IMR-90 (cell line): ENCODE measurements at regions not wholly inside any gene's neighbourhood (a gene's known extent, or its start where the extent isn't known, plus 50 kb on each side); places are given as distances from the start of the nearest gene placed in this dataset.

Experiments used
- ATAC-seq: fragments of 200-7000 bp; cut with Tn5 transposase; 2 replicates; pipeline ENCODE4 v1.9.1; 2020; ENCODE audit warnings: low read depth, mild to moderate bottlenecking, moderate library complexity
- BruUV-seq: library from RNA; stranded (reverse); fragments of 400-500 nt; replicated peaks from 2 replicates; lab custom pipeline; 2021; lab: Mats Ljungman, UMichigan
- CTCF ChIA-PET: fragments of 300-600 bp; formaldehyde crosslinking; extraction: SDS; loops from one replicate; lab custom pipeline; 2021; ENCODE audit warnings: antibody characterized with exemption; lab: Yijun Ruan, JAX
- POLR2A ChIA-PET: fragments of 300-600 bp; sonication (Branson Sonifier 250); formaldehyde crosslinking; loops from one replicate; lab custom pipeline; 2022; ENCODE audit warnings: antibody characterized with exemption; ENCODE audit not compliant: unreplicated experiment; lab: Charles Lee
- DNase-seq: peaks from one replicate; pipeline ENCODE4 v3.0.0; 2013
- H2AFZ ChIP-seq: replicated peaks from 2 replicates; pipeline ENCODE3; 2013; ENCODE audit warnings: low read length, mild to moderate bottlenecking; ENCODE audit not compliant: poor library complexity
- H2AK5ac ChIP-seq: 2 replicates; pipeline ENCODE4 v1.6.1; 2013; ENCODE audit warnings: low read depth, low read length, inconsistent platforms
- H2AK9ac ChIP-seq: replicated peaks from 2 replicates; pipeline ENCODE3; 2013; ENCODE audit warnings: mild to moderate bottlenecking, low read depth, low read length, moderate library complexity; ENCODE audit not compliant: poor library complexity
- H2BK120ac ChIP-seq: 2 replicates; pipeline ENCODE4 v1.6.1; 2013; ENCODE audit warnings: low read depth, low read length, inconsistent platforms
- H2BK15ac ChIP-seq: 3 replicates; pipeline ENCODE4 v1.6.1; 2013; ENCODE audit warnings: low read depth, low read length, inconsistent platforms
- H2BK20ac ChIP-seq: 2 replicates; pipeline ENCODE4 v1.6.1; 2013; ENCODE audit warnings: low read depth, mild to moderate bottlenecking, inconsistent platforms, low read length, moderate library complexity
- H2BK5ac ChIP-seq: 2 replicates; pipeline ENCODE4 v1.6.1; 2013; ENCODE audit warnings: mild to moderate bottlenecking, low read depth, low read length, inconsistent platforms; ENCODE audit not compliant: poor library complexity, severe bottlenecking
- H3K14ac ChIP-seq: replicated peaks from 2 replicates; pipeline ENCODE4 v1.6.1; 2013; ENCODE audit warnings: low read depth, low read length, inconsistent platforms
- H3K18ac ChIP-seq: 2 replicates; pipeline ENCODE4 v1.6.1; 2013; ENCODE audit warnings: low read depth, low read length, control low read depth
- H3K23ac ChIP-seq: 2 replicates; pipeline ENCODE4 v1.6.1; 2013; ENCODE audit warnings: low read depth, low read length, inconsistent platforms
- H3K27ac ChIP-seq: 2 replicates; pipeline ENCODE4 v1.5.1; 2013; ENCODE audit warnings: mild to moderate bottlenecking, control low read depth, low read length; ENCODE audit not compliant: insufficient read depth
- H3K27me3 ChIP-seq: 2 replicates; pipeline ENCODE4 v1.6.1; 2013; ENCODE audit warnings: low read length; ENCODE audit not compliant: control insufficient read depth, insufficient read depth
- H3K36me3 ChIP-seq: 2 replicates; pipeline ENCODE4 v1.6.1; 2013; ENCODE audit warnings: low read length, mixed read lengths; ENCODE audit not compliant: control insufficient read depth, insufficient read depth
- H3K4ac ChIP-seq: 2 replicates; pipeline ENCODE4 v1.6.1; 2013; ENCODE audit warnings: low read depth, low read length, inconsistent platforms
- H3K4me1 ChIP-seq: 2 replicates; pipeline ENCODE4 v1.6.1; 2013; ENCODE audit warnings: low read length, mixed read lengths; ENCODE audit not compliant: control insufficient read depth, insufficient read depth
- H3K4me2 ChIP-seq: 2 replicates; pipeline ENCODE4 v1.6.1; 2013; ENCODE audit warnings: low read depth, mild to moderate bottlenecking, control low read depth, low read length, moderate library complexity
- H3K4me3 ChIP-seq: 2 replicates; pipeline ENCODE4 v1.5.1; 2013; ENCODE audit warnings: low read depth, mild to moderate bottlenecking, control low read depth, low read length, moderate library complexity; ENCODE audit not compliant: insufficient read depth
- H3K56ac ChIP-seq: 2 replicates; pipeline ENCODE4 v1.6.1; 2013; ENCODE audit warnings: low read length, inconsistent platforms; ENCODE audit not compliant: insufficient read depth; ENCODE audit errors: extremely low read depth
- H3K79me1 ChIP-seq, 2 experiments: 2 replicates each; pipeline ENCODE4 v1.6.1; 2013; ENCODE audit warnings: low read length in 2 of 2, inconsistent platforms in 1 of 2, low read depth in 1 of 2
- H3K9ac ChIP-seq: 2 replicates; pipeline ENCODE4 v1.6.1; 2013; ENCODE audit warnings: low read depth, low read length, control low read depth
- H3K9me1 ChIP-seq: 2 replicates; pipeline ENCODE4 v1.6.1; 2013; ENCODE audit warnings: low read length, inconsistent platforms; ENCODE audit not compliant: insufficient read depth
- H3K9me3 ChIP-seq: 2 replicates; pipeline ENCODE4 v1.6.1; 2013; ENCODE audit warnings: low read length; ENCODE audit not compliant: control insufficient read depth, insufficient read depth
- H4K20me1 ChIP-seq: 2 replicates; pipeline ENCODE4 v1.6.1; 2013; ENCODE audit warnings: low read length, inconsistent platforms; ENCODE audit not compliant: insufficient read depth
- H4K5ac ChIP-seq: 2 replicates; pipeline ENCODE4 v1.6.1; 2013; ENCODE audit warnings: mild to moderate bottlenecking, low read depth, low read length, control low read depth
- H4K8ac ChIP-seq, 2 experiments: 2 replicates each; pipeline ENCODE4 v1.6.1; 2013; ENCODE audit warnings: low read depth in 2 of 2, low read length in 2 of 2, control low read depth in 1 of 2, inconsistent platforms in 1 of 2
- H4K91ac ChIP-seq: 2 replicates; pipeline ENCODE4 v1.6.1; 2013; ENCODE audit warnings: low read depth, low read length, inconsistent platforms; ENCODE audit not compliant: insufficient read depth
- BHLHE40 ChIP-seq: fragments of 150-350 bp; IDR thresholded peaks from 2 replicates; pipeline ENCODE4 v1.6.1; 2016; ENCODE audit warnings: mild to moderate bottlenecking, low read depth, low read length
- CEBPB ChIP-seq: IDR thresholded peaks from 2 replicates; pipeline ENCODE4 v1.6.1; 2012; ENCODE audit warnings: low read depth, low read length, improper control_type of control experiment
- CHD1 ChIP-seq: IDR thresholded peaks from 2 replicates; pipeline ENCODE4 v1.6.1; 2012; ENCODE audit warnings: low read depth, low read length, improper control_type of control experiment
- CTCF ChIP-seq: conservative IDR thresholded peaks from 2 replicates; pipeline ENCODE4 v1.5.1; 2012; ENCODE audit warnings: mild to moderate bottlenecking, low read depth, low read length, improper control_type of control experiment
- ELK1 ChIP-seq: fragments of 150-350 bp; IDR thresholded peaks from 2 replicates; pipeline ENCODE4 v1.6.1; 2016; ENCODE audit warnings: low read depth, mild to moderate bottlenecking, low read length, moderate library complexity, borderline replicate concordance
- FOS ChIP-seq: fragments of 150-350 bp; IDR thresholded peaks from 2 replicates; pipeline ENCODE4 v1.6.1; 2016; ENCODE audit warnings: low read depth, low read length
- MAFK ChIP-seq: IDR thresholded peaks from 2 replicates; pipeline ENCODE4 v1.6.1; 2012; ENCODE audit warnings: low read depth, low read length, improper control_type of control experiment
- MXI1 ChIP-seq: IDR thresholded peaks from 2 replicates; pipeline ENCODE4 v1.6.1; 2012; ENCODE audit warnings: low read depth, mild to moderate bottlenecking, low read length, moderate library complexity, borderline replicate concordance
- NFE2L2 ChIP-seq: fragments of 150-350 bp; IDR thresholded peaks from 2 replicates; pipeline ENCODE4 v1.6.1; 2016; ENCODE audit warnings: low read depth, mild to moderate bottlenecking, low read length
- POLR2A ChIP-seq: IDR thresholded peaks from 2 replicates; pipeline ENCODE4 v1.6.1; 2012; ENCODE audit warnings: mild to moderate bottlenecking, low read depth, low read length
- RAD21 ChIP-seq: IDR thresholded peaks from 2 replicates; pipeline ENCODE4 v1.6.1; 2012; ENCODE audit warnings: low read length, improper control_type of control experiment
- RCOR1 ChIP-seq: IDR thresholded peaks from 2 replicates; pipeline ENCODE4 v1.6.1; 2012; ENCODE audit warnings: mild to moderate bottlenecking, low read length, improper control_type of control experiment; ENCODE audit not compliant: insufficient replicate concordance
- RFX5 ChIP-seq: IDR thresholded peaks from 2 replicates; pipeline ENCODE4 v1.8.0; 2012; ENCODE audit warnings: low read depth, mild to moderate bottlenecking, low read length, moderate library complexity
- SMC3 ChIP-seq: fragments of 150-350 bp; IDR thresholded peaks from 2 replicates; pipeline ENCODE4 v1.6.1; 2016; ENCODE audit warnings: low read depth, mild to moderate bottlenecking, antibody characterized with exemption, low read length, moderate library complexity
- dilution Hi-C: fragments of 300-500 bp; cut with HindIII; formaldehyde crosslinking; loops from one replicate; pipeline ENCODE4 v1.14.3; 2018; ENCODE audit warnings: low sequenced_read_pairs; ENCODE audit not compliant: unreplicated experiment
- in situ Hi-C: fragments of 300-500 bp; cut with MboI; formaldehyde crosslinking; loops from 3 replicates; pipeline ENCODE4 v1.14.3; 2019; ENCODE audit warnings: low sequenced_read_pairs, inconsistent platforms, mixed read lengths
- intact Hi-C: fragments of 100-400 bp; cut with micrococcal nuclease; formaldehyde crosslinking; loops from 2 replicates; pipeline ENCODE4 v1.10.0; 2022
- TF ChIP-seq, protein P1 (sequence below): fragments of 150-350 bp; IDR thresholded peaks from 2 replicates; pipeline ENCODE4 v1.6.1; 2017; ENCODE audit warnings: mild to moderate bottlenecking, antibody characterized with exemption, low read length, low read depth

GRCh38 chr4:175306436-175306835 is 388.3 kb downstream of the ADAM29 start:
- no peak overlapping the region for H3K27ac ChIP-seq

More at GRCh38 chr4:175306436-175306835, 388.3 kb downstream of the ADAM29 start:
- no peak overlapping the region for H4K5ac ChIP-seq
- no peak overlapping the region for H2BK20ac ChIP-seq
- ChIA-PET CTCF (no interaction called here), POLR2A (no interaction called here)
- no peak overlapping the region for H2AFZ ChIP-seq
- no peak overlapping the region for H2BK15ac ChIP-seq
- H2AK9ac ChIP-seq = no peak overlapping the region
- ATAC-seq (no peak), DNase-seq (no peak)
- H2BK120ac ChIP-seq = no peak overlapping the region
- BruUV-seq = no TSS peak
- H2BK5ac ChIP-seq = no peak overlapping the region
- no peak overlapping the region for H4K91ac ChIP-seq
- no peaks in the 10 kb centered on the region for H3K27me3 ChIP-seq
- dilution Hi-C loops = no loop called here
- no peak overlapping the region for H2AK5ac ChIP-seq
- H3K79me1 ChIP-seq = no peaks in the 10 kb centered on the region
- H3K4ac ChIP-seq = no peak overlapping the region
- H3K4me3 ChIP-seq = no peak overlapping the region
- no peaks in the 10 kb centered on the region; the same call in 1 of the 2 replicates for H3K9me3 ChIP-seq
- no peaks in the 10 kb centered on the region for H3K36me3 ChIP-seq
- in situ Hi-C loops = no loop called here
- H3K14ac ChIP-seq = no peak overlapping the region
- intact Hi-C loops = no loop called here
- no peak overlapping the region for H3K9ac ChIP-seq
- H3K9me1 ChIP-seq = no peaks in the 10 kb centered on the region
- no peak overlapping the region for H3K56ac ChIP-seq
- H4K8ac ChIP-seq = no peak overlapping the region
- no peak overlapping the region for H3K23ac ChIP-seq
- peaks cover 2% of the 10 kb centered on the region; the same call in 1 of the 2 replicates for H3K4me1 ChIP-seq
- no peaks in the 10 kb centered on the region for H4K20me1 ChIP-seq
- H3K4me2 ChIP-seq = no peak overlapping the region
- H3K18ac ChIP-seq = no peak overlapping the region
- TF ChIP-seq FOS (no peak), RCOR1 (no peak), MXI1 (no peak), ELK1 (no peak), MAFK (no peak), RFX5 (no peak), POLR2A (no peak), CHD1 (no peak), RAD21 (no peak), SMC3 (no peak), BHLHE40 (no peak), CEBPB (no peak), CTCF (no peak), NFE2L2 (no peak)
- TF ChIP-seq, protein P1, sequence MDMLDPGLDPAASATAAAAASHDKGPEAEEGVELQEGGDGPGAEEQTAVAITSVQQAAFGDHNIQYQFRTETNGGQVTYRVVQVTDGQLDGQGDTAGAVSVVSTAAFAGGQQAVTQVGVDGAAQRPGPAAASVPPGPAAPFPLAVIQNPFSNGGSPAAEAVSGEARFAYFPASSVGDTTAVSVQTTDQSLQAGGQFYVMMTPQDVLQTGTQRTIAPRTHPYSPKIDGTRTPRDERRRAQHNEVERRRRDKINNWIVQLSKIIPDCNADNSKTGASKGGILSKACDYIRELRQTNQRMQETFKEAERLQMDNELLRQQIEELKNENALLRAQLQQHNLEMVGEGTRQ = no peak
